HEK293 (cell line): ENCODE measurements at regions not wholly inside any gene's neighbourhood (a gene's known extent, or its start where the extent isn't known, plus 50 kb on each side); places are given as distances from the start of the nearest gene placed in this dataset.

Source experiments
- CTCF ChIP-seq: fragments of 450-650 bp; formaldehyde crosslinking; IDR thresholded peaks from 2 replicates; pipeline ENCODE4 v1.5.1; 2016; ENCODE audit warnings: missing biosample characterization, missing genetic modification characterization
- ZBTB17 ChIP-seq: fragments of 450-650 bp; formaldehyde crosslinking; IDR thresholded peaks from 2 replicates; pipeline ENCODE4 v1.5.1; 2016; ENCODE audit warnings: missing biosample characterization, missing genetic modification characterization
- ZNF132 ChIP-seq: fragments of 450-650 bp; formaldehyde crosslinking; IDR thresholded peaks from 2 replicates; pipeline ENCODE4 v1.5.1; 2017; ENCODE audit warnings: missing biosample characterization, missing genetic modification characterization, borderline replicate concordance
- ZNF174 ChIP-seq: fragments of 450-650 bp; formaldehyde crosslinking; IDR thresholded peaks from 2 replicates; pipeline ENCODE4 v1.5.0; 2017; ENCODE audit warnings: missing biosample characterization, mild to moderate bottlenecking, missing genetic modification characterization
- ZNF221 ChIP-seq: fragments of 450-650 bp; formaldehyde crosslinking; IDR thresholded peaks from 2 replicates; pipeline ENCODE4 v1.5.1; 2017; ENCODE audit warnings: missing biosample characterization, missing genetic modification characterization, borderline replicate concordance
- ZNF302 ChIP-seq: fragments of 450-650 bp; formaldehyde crosslinking; IDR thresholded peaks from 2 replicates; pipeline ENCODE4 v1.5.1; 2016; ENCODE audit warnings: missing biosample characterization, missing genetic modification characterization, low read depth
- ZNF600 ChIP-seq: fragments of 450-650 bp; formaldehyde crosslinking; IDR thresholded peaks from 2 replicates; pipeline ENCODE4 v1.5.1; 2016; ENCODE audit warnings: missing biosample characterization, missing genetic modification characterization

- TF ChIP-seq CTCF (tag by site-specific recombination) (no peak), ZNF132 (tag by site-specific recombination) (no peak), ZNF600 (tag by site-specific recombination) (no peak), ZNF302 (tag by site-specific recombination) (no peak), ZNF174 (no peak), ZNF221 (no peak), ZBTB17 (tag by site-specific recombination) (no peak)
Measured at GRCh38 chr1:83011265-83011664, 987.7 kb downstream of the TTLL7 start.
